WTC11 (cell line): ENCODE measurements at regions not wholly inside any gene's neighbourhood (a gene's known extent, or its start where the extent isn't known, plus 50 kb on each side); places are given as distances from the start of the nearest gene placed in this dataset.

ENCODE experiments used
- ATAC-seq: fragments of 200-7000 bp; cut with Tn5 transposase; 2 replicates; pipeline ENCODE4 v1.10.0; 2021; ENCODE audit warnings: mild to moderate bottlenecking, moderate library complexity
- CTCF ChIA-PET: fragments of 300-600 bp; sonication (Branson Sonifier 250); formaldehyde crosslinking; loops from one replicate; lab custom pipeline; 2021; ENCODE audit warnings: antibody characterized with exemption; lab: Charles Lee
- POLR2A ChIA-PET: fragments of 350-600 bp; sonication (Branson Sonifier 250); formaldehyde crosslinking; loops from one replicate; lab custom pipeline; 2021; ENCODE audit warnings: antibody characterized with exemption; lab: Charles Lee
- DNase-seq: peaks from one replicate; pipeline ENCODE4 v3.0.0; 2021; ENCODE audit warnings: low spot score
- H3K27ac Mint-ChIP-seq: 2 replicates; pipeline ENCODE4 v1.8.0; 2021; ENCODE audit warnings: mixed read lengths
- H3K27me3 Mint-ChIP-seq: 2 replicates; pipeline ENCODE4 v1.8.0; 2021; ENCODE audit warnings: low read depth, mild to moderate bottlenecking, moderate library complexity, mixed read lengths
- H3K36me3 Mint-ChIP-seq: 2 replicates; pipeline ENCODE4 v1.8.0; 2021; ENCODE audit warnings: mixed read lengths
- H3K4me1 Mint-ChIP-seq: 2 replicates; pipeline ENCODE4 v1.8.0; 2022; ENCODE audit warnings: mixed read lengths
- H3K4me3 Mint-ChIP-seq: 2 replicates; pipeline ENCODE4 v1.8.0; 2021; ENCODE audit warnings: mild to moderate bottlenecking, moderate library complexity, mixed read lengths
- H3K9me3 Mint-ChIP-seq: 2 replicates; pipeline ENCODE4 v1.8.0; 2021; ENCODE audit warnings: mixed read lengths
- ATF1 ChIP-seq: sonication (generic); formaldehyde crosslinking; IDR thresholded peaks from 2 replicates; pipeline ENCODE4 v1.8.1; 2023; ENCODE audit warnings: mild to moderate bottlenecking, moderate library complexity, missing genetic modification reagents
- CDX4 ChIP-seq: fragments of 250-450 bp; sonication (Bioruptor Pico); IDR thresholded peaks from 2 replicates; pipeline ENCODE4 v1.9.0; 2021; ENCODE audit warnings: moderate library complexity, mild to moderate bottlenecking, inconsistent platforms, borderline replicate concordance
- ELF4 ChIP-seq: sonication (generic); formaldehyde crosslinking; IDR thresholded peaks from 2 replicates; pipeline ENCODE4 v1.8.1; 2022; ENCODE audit warnings: low read depth, mild to moderate bottlenecking, moderate library complexity, missing genetic modification reagents
- GTF2I ChIP-seq: fragments of 250-450 bp; sonication (Bioruptor Pico); conservative IDR thresholded peaks from 2 replicates; pipeline ENCODE4 v1.4.0; 2021; ENCODE audit warnings: mild to moderate bottlenecking
- JUN ChIP-seq: sonication (generic); formaldehyde crosslinking; IDR thresholded peaks from 2 replicates; pipeline ENCODE4 v1.8.0; 2023; ENCODE audit warnings: mild to moderate bottlenecking, missing genetic modification reagents
- MLX ChIP-seq: sonication (generic); formaldehyde crosslinking; IDR thresholded peaks from 2 replicates; pipeline ENCODE4 v1.8.1; 2023; ENCODE audit warnings: mild to moderate bottlenecking, missing genetic modification reagents, moderate library complexity
- NFATC4 ChIP-seq: fragments of 250-450 bp; sonication (Bioruptor Pico); IDR thresholded peaks from 2 replicates; pipeline ENCODE4 v1.9.0; 2021; ENCODE audit warnings: mild to moderate bottlenecking
- NFE2L1 ChIP-seq: sonication (generic); formaldehyde crosslinking; IDR thresholded peaks from 2 replicates; pipeline ENCODE4 v1.8.1; 2023; ENCODE audit warnings: missing genetic modification reagents
- NFYB ChIP-seq: sonication (generic); formaldehyde crosslinking; conservative IDR thresholded peaks from 2 replicates; pipeline ENCODE4 v1.8.0; 2022; ENCODE audit warnings: low read depth, missing genetic modification reagents
- NR2C2 ChIP-seq: sonication (generic); formaldehyde crosslinking; IDR thresholded peaks from 2 replicates; pipeline ENCODE4 v1.8.0; 2022; ENCODE audit warnings: mild to moderate bottlenecking, missing genetic modification reagents
- NR3C1 ChIP-seq: sonication (generic); formaldehyde crosslinking; conservative IDR thresholded peaks from 2 replicates; pipeline ENCODE4 v1.8.1; 2023; ENCODE audit warnings: low read depth, mild to moderate bottlenecking, missing genetic modification reagents
- PRRX2 ChIP-seq: fragments of 250-450 bp; sonication (Bioruptor Pico); IDR thresholded peaks from 2 replicates; pipeline ENCODE4 v1.8.0; 2021; ENCODE audit warnings: mild to moderate bottlenecking
- RORB ChIP-seq: fragments of 250-450 bp; sonication (Bioruptor Pico); IDR thresholded peaks from 2 replicates; pipeline ENCODE4 v1.9.0; 2021; ENCODE audit warnings: mild to moderate bottlenecking
- SMAD3 ChIP-seq: sonication (generic); formaldehyde crosslinking; IDR thresholded peaks from 2 replicates; pipeline ENCODE4 v1.8.0; 2022; ENCODE audit warnings: missing genetic modification reagents, mild to moderate bottlenecking, borderline replicate concordance
- STAT6 ChIP-seq: sonication (generic); formaldehyde crosslinking; conservative IDR thresholded peaks from 2 replicates; pipeline ENCODE4 v1.8.1; 2023; ENCODE audit warnings: mild to moderate bottlenecking, low read depth, missing genetic modification reagents, moderate library complexity
- TEAD1 ChIP-seq: sonication (generic); formaldehyde crosslinking; IDR thresholded peaks from 2 replicates; pipeline ENCODE4 v1.8.0; 2022; ENCODE audit warnings: mild to moderate bottlenecking, missing genetic modification reagents
- ZNF232 ChIP-seq: sonication (generic); formaldehyde crosslinking; IDR thresholded peaks from 2 replicates; pipeline ENCODE4 v1.8.0; 2022; ENCODE audit warnings: mild to moderate bottlenecking, missing genetic modification reagents
- ZNF281 ChIP-seq: sonication (generic); formaldehyde crosslinking; IDR thresholded peaks from 2 replicates; pipeline ENCODE4 v1.8.0; 2023; ENCODE audit warnings: mild to moderate bottlenecking, missing genetic modification reagents
- ZNF396 ChIP-seq: fragments of 250-450 bp; sonication (Bioruptor Pico); IDR thresholded peaks from 2 replicates; pipeline ENCODE4 v1.8.0; 2021; ENCODE audit warnings: mild to moderate bottlenecking, moderate library complexity, borderline replicate concordance
- ZNF425 ChIP-seq: fragments of 250-450 bp; sonication (Bioruptor Pico); conservative IDR thresholded peaks from 2 replicates; pipeline ENCODE4 v1.9.0; 2021; ENCODE audit warnings: mild to moderate bottlenecking
- ZSCAN18 ChIP-seq: fragments of 250-450 bp; sonication (Bioruptor Pico); IDR thresholded peaks from 2 replicates; pipeline ENCODE4 v2.1.2; 2022; ENCODE audit warnings: mild to moderate bottlenecking, moderate library complexity

GRCh38 chr21:38203229-38203628 is 53.6 kb upstream of the KCNJ15 start:
- CTCF ChIA-PET = interaction anchor here (1.6 to 2.5 kb wide), 2 partner anchors 32 to 149 kb away, joined by 3 to 8 read pairs; no protein-coding TSS in a partner anchor
- ATAC-seq (no peak), DNase-seq (no peak)
- TF ChIP-seq SMAD3 (CRISPR knock-in tag) (no peak), JUN (CRISPR knock-in tag) (no peak), PRRX2 (CRISPR knock-in tag) (no peak), NR2C2 (CRISPR knock-in tag) (no peak)
- H3K36me3 Mint-ChIP-seq = no peaks in the 10 kb centered on the region
- no peaks in the 10 kb centered on the region; the same call in 1 of the 2 replicates for H3K27me3 Mint-ChIP-seq
- peaks cover 7% of the 10 kb centered on the region; the same call in 1 of the 2 replicates for H3K9me3 Mint-ChIP-seq
- POLR2A ChIA-PET = no interaction called here
- no peak overlapping the region for H3K27ac Mint-ChIP-seq
- H3K4me3 Mint-ChIP-seq = no peak overlapping the region
- peaks cover 4% of the 10 kb centered on the region for H3K4me1 Mint-ChIP-seq

- CTCF ChIA-PET = interaction anchor here (1.0 to 1.9 kb wide), 2 partner anchors 13 to 36 kb away, joined by 3 to 7 read pairs; no protein-coding TSS in a partner anchor
Observed at GRCh38 chr21:38205940-38206339, 50.9 kb upstream of the KCNJ15 start.

More at GRCh38 chr21:38205940-38206339, 50.9 kb upstream of the KCNJ15 start:
- ATAC-seq (no peak; the same call in 1 of the 2 replicates), DNase-seq (no peak)
- Mint-ChIP-seq H3K27ac (no peak overlapping the region), H3K27me3 (peaks cover 9% of the 10 kb centered on the region), H3K9me3 (peaks cover 26% of the 10 kb centered on the region), H3K4me3 (no peak overlapping the region), H3K36me3 (peaks cover 11% of the 10 kb centered on the region), H3K4me1 (peaks cover 4% of the 10 kb centered on the region)
- TF ChIP-seq ZNF425 (no peak), CDX4 (CRISPR knock-in tag) (no peak), ZSCAN18 (CRISPR knock-in tag) (no peak), ELF4 (no peak), TEAD1 (no peak), NFATC4 (CRISPR knock-in tag) (no peak), ZNF232 (CRISPR knock-in tag) (no peak), STAT6 (CRISPR knock-in tag) (no peak), MLX (no peak), NFYB (no peak), NFE2L1 (CRISPR knock-in tag) (no peak), NR3C1 (no peak), ZNF396 (CRISPR knock-in tag) (no peak), RORB (CRISPR knock-in tag) (no peak), ATF1 (CRISPR knock-in tag) (no peak), JUN (CRISPR knock-in tag) (no peak), GTF2I (CRISPR knock-in tag) (no peak), NR2C2 (CRISPR knock-in tag) (no peak), ZNF281 (no peak)
- POLR2A ChIA-PET = no interaction called here
